Keratinocyte (primary cell): ENCODE measurements at regions not wholly inside any gene's neighbourhood (a gene's known extent, or its start where the extent isn't known, plus 50 kb on each side); places are given as distances from the start of the nearest gene placed in this dataset.

Experiments used
- DNase-seq: peaks from one replicate; pipeline ENCODE4 v3.0.0-alpha.2; 2011; ENCODE audit warnings: low read depth, missing footprints, low spot score
- FAIRE-seq: peaks from 2 replicates; lab custom pipeline; 2011; peaks lifted over from hg19 to GRCh38; lab: Jason Lieb, UNC
- H2AFZ ChIP-seq: 2 replicates; pipeline ENCODE4 v1.6.0; 2012; ENCODE audit warnings: low read length, control low read depth, inconsistent platforms; ENCODE audit not compliant: control insufficient read depth
- H3K27ac ChIP-seq: 2 replicates; pipeline ENCODE4 v1.5.1; 2011; ENCODE audit warnings: low read length; ENCODE audit not compliant: control insufficient read depth, insufficient read depth
- H3K27me3 ChIP-seq: 3 replicates; pipeline ENCODE4 v1.6.0; 2011; ENCODE audit warnings: low read length; ENCODE audit not compliant: control insufficient read depth, insufficient read depth; ENCODE audit errors: extremely low read depth
- H3K36me3 ChIP-seq, 2 experiments: 2 replicates in 1 of 2; 3 replicates in 1 of 2; pipeline ENCODE4 v1.5.1; 2011; ENCODE audit warnings: low read length in 2 of 2, mild to moderate bottlenecking in 1 of 2; ENCODE audit not compliant: control insufficient read depth in 2 of 2, insufficient read depth in 2 of 2; ENCODE audit errors: extremely low read depth in 1 of 2
- H3K4me1 ChIP-seq: 3 replicates; pipeline ENCODE4 v1.5.1; 2011; ENCODE audit warnings: low read length; ENCODE audit not compliant: control insufficient read depth, insufficient read depth; ENCODE audit errors: extremely low read depth
- H3K4me2 ChIP-seq: 3 replicates; pipeline ENCODE4 v1.6.0; 2011; ENCODE audit warnings: low read depth, low read length; ENCODE audit not compliant: control insufficient read depth, insufficient read depth; ENCODE audit errors: extremely low read depth
- H3K4me3 ChIP-seq, 3 experiments: fragments of 200-600 bp in 1 of 3; sonication (generic) in 1 of 3; 2 replicates in 2 of 3; 3 replicates in 1 of 3; pipeline ENCODE4 v1.5.1; 2011 to 2016; ENCODE audit warnings: low read length in 3 of 3, mild to moderate bottlenecking in 3 of 3, control low read depth in 2 of 3, inconsistent platforms in 1 of 3, low read depth in 1 of 3, mixed read lengths in 1 of 3, mixed run types in 1 of 3, moderate library complexity in 1 of 3; ENCODE audit not compliant: control insufficient read depth in 2 of 3, insufficient read depth in 2 of 3; ENCODE audit errors: extremely low read depth in 1 of 3
- H3K79me2 ChIP-seq: 2 replicates; pipeline ENCODE4 v1.6.0; 2012; ENCODE audit warnings: low read length; ENCODE audit not compliant: control insufficient read depth, insufficient read depth
- H3K9ac ChIP-seq: 3 replicates; pipeline ENCODE4 v1.6.0; 2011; ENCODE audit warnings: low read length; ENCODE audit not compliant: control insufficient read depth, insufficient read depth; ENCODE audit errors: extremely low read depth
- H3K9me1 ChIP-seq: 3 replicates; pipeline ENCODE4 v1.6.0; 2011; ENCODE audit warnings: low read length; ENCODE audit not compliant: control insufficient read depth, insufficient read depth; ENCODE audit errors: extremely low read depth
- H3K9me3 ChIP-seq: 2 replicates; pipeline ENCODE4 v1.5.1; 2012; ENCODE audit warnings: low read depth, low read length; ENCODE audit not compliant: control insufficient read depth
- H4K20me1 ChIP-seq: 3 replicates; pipeline ENCODE4 v1.6.0; 2011; ENCODE audit warnings: low read length; ENCODE audit not compliant: control insufficient read depth, insufficient read depth; ENCODE audit errors: extremely low read depth
- CTCF ChIP-seq, 3 experiments: IDR thresholded peaks in 1 of 3; conservative IDR thresholded peaks in 1 of 3; optimal IDR thresholded peaks in 1 of 3; 2 replicates in 2 of 3; 3 replicates in 1 of 3; pipeline versions ENCODE3 to v1.5.1; 2011; ENCODE audit warnings: low read length in 3 of 3, mild to moderate bottlenecking in 3 of 3, moderate library complexity in 2 of 3, control low read depth in 1 of 3, inconsistent platforms in 1 of 3; ENCODE audit not compliant: insufficient read depth in 2 of 3; ENCODE audit errors: extremely low read depth in 1 of 3
- EZH2 ChIP-seq: IDR thresholded peaks from one replicate; pipeline ENCODE4 v1.6.1; 2012; ENCODE audit warnings: inconsistent platforms, mild to moderate bottlenecking, low read length, moderate library complexity
- dilution Hi-C: fragments of 300-500 bp; cut with MboI; formaldehyde crosslinking; loops from one replicate; pipeline ENCODE4 v1.7.0; 2020; ENCODE audit warnings: low sequenced_read_pairs; ENCODE audit not compliant: extremely low pct_ligation_motif_present

- no peak overlapping the region for H3K4me2 ChIP-seq
- no peaks in the 10 kb centered on the region for H3K79me2 ChIP-seq
- no peaks in the 10 kb centered on the region for H3K9me3 ChIP-seq
- H3K27me3 ChIP-seq, result peaks cover 10% of the 10 kb centered on the region
- H3K4me3 ChIP-seq, result no peak overlapping the region
- DNase-seq (no peak), FAIRE-seq (no peak)
- peaks cover 12% of the 10 kb centered on the region for H3K4me1 ChIP-seq
- H2AFZ ChIP-seq, result no peak overlapping the region
- no peak overlapping the region for H3K27ac ChIP-seq
- H3K36me3 ChIP-seq, result no peaks in the 10 kb centered on the region
- dilution Hi-C loops, result no loop called here
- peaks cover 2% of the 10 kb centered on the region for H3K9me1 ChIP-seq
- H4K20me1 ChIP-seq, result no peaks in the 10 kb centered on the region
- H3K9ac ChIP-seq, result no peak overlapping the region
- TF ChIP-seq CTCF (optimal IDR thresholded peaks at IDR 0.05 in 1 of 3, IDR thresholded peaks at IDR 0.05 in 1 of 3, conservative IDR thresholded peaks at IDR 0.05 in 1 of 3; ENCODE audit: extremely low read depth in 1 of 3, insufficient read depth in 2 of 3, low read length in 3 of 3) (no peak), EZH2 (no peak)
These were observed 56.9 kb upstream of the LRP8 start for GRCh38 chr1:53384796-53385195.

- dilution Hi-C loops, result no loop called here
- DNase-seq (no peak), FAIRE-seq (no peak)
- Histone ChIP-seq H4K20me1 (no peaks in the 10 kb centered on the region), H3K36me3 (no peaks in the 10 kb centered on the region), H3K4me3 (no peak overlapping the region), H3K27ac (no peak overlapping the region), H2AFZ (no peak overlapping the region), H3K9me1 (peaks cover 2% of the 10 kb centered on the region), H3K4me1 (peaks cover 12% of the 10 kb centered on the region), H3K4me2 (no peak overlapping the region), H3K79me2 (no peaks in the 10 kb centered on the region), H3K9ac (no peak overlapping the region), H3K9me3 (no peaks in the 10 kb centered on the region), H3K27me3 (peaks cover 10% of the 10 kb centered on the region)
- TF ChIP-seq CTCF (optimal IDR thresholded peaks at IDR 0.05 in 1 of 3, IDR thresholded peaks at IDR 0.05 in 1 of 3, conservative IDR thresholded peaks at IDR 0.05 in 1 of 3; ENCODE audit: extremely low read depth in 1 of 3, insufficient read depth in 2 of 3, low read length in 3 of 3) (no peak), EZH2 (no peak)
These were observed 57.7 kb upstream of the LRP8 start for GRCh38 chr1:53385276-53386225.
